H1 (cell line): ENCODE measurements at regions not wholly inside any gene's neighbourhood (a gene's known extent, or its start where the extent isn't known, plus 50 kb on each side); places are given as distances from the start of the nearest gene placed in this dataset.

Experiments
- CTCF ChIA-PET: fragments of 300-600 bp; sonication (Branson Sonifier 250); formaldehyde crosslinking; loops from one replicate; lab custom pipeline; 2021; ENCODE audit not compliant: partially characterized antibody; lab: Charles Lee
- POLR2A ChIA-PET: fragments of 300-600 bp; sonication (Branson Sonifier 250); formaldehyde crosslinking; loops from one replicate; lab custom pipeline; 2021; ENCODE audit warnings: inconsistent platforms; ENCODE audit not compliant: partially characterized antibody; lab: Charles Lee
- DNase-seq, 2 experiments: peaks; one replicate each; pipeline versions ENCODE4 v3.0.0 to v3.0.0-alpha.2; 2010 to 2022; ENCODE audit warnings: low spot score in 2 of 2, low read depth in 1 of 2, mixed read lengths in 1 of 2
- FAIRE-seq: peaks from 2 replicates; lab custom pipeline; 2011; peaks lifted over from hg19 to GRCh38; lab: Jason Lieb, UNC
- H2AFZ ChIP-seq: 2 replicates; pipeline ENCODE4 v1.8.1; 2012; ENCODE audit warnings: low read length, inconsistent platforms
- H2AK5ac ChIP-seq: 2 replicates; pipeline ENCODE4 v1.6.1; 2013; ENCODE audit warnings: low read depth, low read length
- H2BK120ac ChIP-seq: replicated peaks from 2 replicates; pipeline ENCODE3; 2013; ENCODE audit warnings: low read depth, low read length, inconsistent platforms
- H2BK12ac ChIP-seq: 2 replicates; pipeline ENCODE4 v1.6.1; 2013; ENCODE audit warnings: low read depth, low read length
- H2BK15ac ChIP-seq: 2 replicates; pipeline ENCODE4 v1.6.1; 2013; ENCODE audit warnings: low read length
- H2BK20ac ChIP-seq: 2 replicates; pipeline ENCODE4 v1.6.1; 2013; ENCODE audit warnings: low read length
- H2BK5ac ChIP-seq: 2 replicates; pipeline ENCODE4 v1.6.1; 2013; ENCODE audit warnings: low read depth, low read length
- H3K14ac ChIP-seq: 2 replicates; pipeline ENCODE4 v1.6.1; 2013; ENCODE audit warnings: inconsistent platforms; ENCODE audit not compliant: insufficient read length
- H3K18ac ChIP-seq: 2 replicates; pipeline ENCODE4 v1.6.1; 2013; ENCODE audit warnings: low read length; ENCODE audit errors: extremely low read depth
- H3K23ac ChIP-seq: 2 replicates; pipeline ENCODE4 v1.6.1; 2013; ENCODE audit warnings: inconsistent platforms; ENCODE audit not compliant: insufficient read length
- H3K23me2 ChIP-seq: 2 replicates; pipeline ENCODE4 v1.6.1; 2013; ENCODE audit warnings: low read depth, low read length
- H3K27ac ChIP-seq: 2 replicates; pipeline ENCODE4 v1.6.1; 2011; ENCODE audit warnings: low read depth, low read length, inconsistent platforms
- H3K27me3 ChIP-seq, 4 experiments: replicated peaks in 1 of 4; 1 replicate in 1 of 4; 2 replicates in 3 of 4; pipeline versions ENCODE4 v1.6.1 to v1.8.1; 2011 to 2013; ENCODE audit warnings: low read length in 3 of 4, mild to moderate bottlenecking in 3 of 4, inconsistent platforms in 2 of 4, mixed read lengths in 2 of 4, moderate library complexity in 1 of 4; ENCODE audit not compliant: control insufficient read depth in 3 of 4, insufficient read depth in 3 of 4; ENCODE audit errors: extremely low read depth in 1 of 4
- H3K36me3 ChIP-seq, 4 experiments: 2 replicates each; pipeline versions ENCODE4 v1.6.1 to v1.8.1; 2011 to 2013; ENCODE audit warnings: mild to moderate bottlenecking in 4 of 4, low read length in 3 of 4, moderate library complexity in 2 of 4, control low read depth in 1 of 4, inconsistent platforms in 1 of 4; ENCODE audit not compliant: insufficient read depth in 4 of 4, control insufficient read depth in 2 of 4
- H3K4ac ChIP-seq: replicated peaks from 2 replicates; pipeline ENCODE3; 2013; ENCODE audit warnings: low read length, low read depth, mixed read lengths, inconsistent platforms; ENCODE audit not compliant: insufficient read length
- H3K4me1 ChIP-seq, 4 experiments: replicated peaks in 1 of 4; 1 replicate in 1 of 4; 2 replicates in 3 of 4; pipeline versions ENCODE4 v1.6.1 to v1.8.1; 2011 to 2013; ENCODE audit warnings: low read length in 3 of 4, inconsistent platforms in 2 of 4, mixed read lengths in 1 of 4; ENCODE audit not compliant: insufficient read depth in 4 of 4, control insufficient read depth in 3 of 4
- H3K4me2 ChIP-seq, 2 experiments: 2 replicates each; pipeline versions ENCODE4 v1.6.1 to v1.8.1; 2011 to 2013; ENCODE audit warnings: low read depth in 2 of 2, low read length in 2 of 2, control low read depth in 1 of 2, inconsistent platforms in 1 of 2, mild to moderate bottlenecking in 1 of 2; ENCODE audit not compliant: insufficient read depth in 1 of 2
- H3K4me3 ChIP-seq, 4 experiments: fragments of 200-600, 300-600 bp in 1 of 4; sonication (generic), shearing (Covaris generic), sonication (Bioruptor Twin) in 1 of 4; 2 replicates each; pipeline versions ENCODE4 v1.5.1 to v1.8.1; 2011 to 2016; ENCODE audit warnings: low read length in 4 of 4, low read depth in 3 of 4, control low read depth in 2 of 4, inconsistent platforms in 2 of 4, mild to moderate bottlenecking in 2 of 4, mixed read lengths in 1 of 4, moderate library complexity in 1 of 4; ENCODE audit not compliant: insufficient read depth in 2 of 4; ENCODE audit errors: extremely low read depth in 1 of 4
- H3K56ac ChIP-seq: replicated peaks from 2 replicates; pipeline ENCODE3; 2013; ENCODE audit warnings: low read depth, mild to moderate bottlenecking, mixed read lengths, low read length, inconsistent platforms; ENCODE audit not compliant: insufficient read length
- H3K79me1 ChIP-seq: 2 replicates; pipeline ENCODE4 v1.6.1; 2013; ENCODE audit warnings: low read depth, low read length, control low read depth
- H3K79me2 ChIP-seq, 2 experiments: 2 replicates each; pipeline versions ENCODE4 v1.6.1 to v1.8.1; 2012 to 2013; ENCODE audit warnings: low read length in 2 of 2, mild to moderate bottlenecking in 2 of 2, inconsistent platforms in 1 of 2; ENCODE audit not compliant: insufficient read depth in 2 of 2, control insufficient read depth in 1 of 2
- H3K9ac ChIP-seq, 4 experiments: replicated peaks in 1 of 4; 1 replicate in 1 of 4; 2 replicates in 3 of 4; pipeline versions ENCODE4 v1.6.1 to v1.8.1; 2011 to 2013; ENCODE audit warnings: low read depth in 3 of 4, low read length in 3 of 4, control low read depth in 2 of 4, mild to moderate bottlenecking in 2 of 4, moderate library complexity in 2 of 4, inconsistent platforms in 1 of 4; ENCODE audit errors: extremely low read depth in 1 of 4
- H3K9me3 ChIP-seq, 2 experiments: 2 replicates each; pipeline versions ENCODE4 v1.6.1 to v1.8.1; 2012 to 2013; ENCODE audit warnings: mild to moderate bottlenecking in 2 of 2, moderate library complexity in 2 of 2, control low read depth in 1 of 2, inconsistent platforms in 1 of 2, low read depth in 1 of 2, low read length in 1 of 2, mixed read lengths in 1 of 2; ENCODE audit not compliant: insufficient read depth in 2 of 2
- H4K20me1 ChIP-seq, 2 experiments: replicated peaks in 1 of 2; 2 replicates each; pipeline versions ENCODE3 to v1.8.1; 2011 to 2013; ENCODE audit warnings: inconsistent platforms in 2 of 2, low read length in 2 of 2, mild to moderate bottlenecking in 1 of 2; ENCODE audit not compliant: insufficient read depth in 2 of 2, control insufficient read depth in 1 of 2
- H4K5ac ChIP-seq: 2 replicates; pipeline ENCODE4 v1.6.1; 2013; ENCODE audit warnings: low read length, low read depth, mixed read lengths, inconsistent platforms; ENCODE audit not compliant: insufficient read length
- H4K8ac ChIP-seq: 2 replicates; pipeline ENCODE4 v1.8.0; 2013; ENCODE audit warnings: mild to moderate bottlenecking, moderate library complexity, low read length, inconsistent platforms; ENCODE audit not compliant: insufficient read depth; ENCODE audit errors: extremely low read depth
- H4K91ac ChIP-seq: replicated peaks from 2 replicates; pipeline ENCODE3; 2013; ENCODE audit warnings: low read length, mixed read lengths, inconsistent platforms; ENCODE audit not compliant: insufficient read length
- ATF2 ChIP-seq: IDR thresholded peaks from 2 replicates; pipeline ENCODE4 v1.6.1; 2012; ENCODE audit warnings: low read length, inconsistent platforms
- BACH1 ChIP-seq: IDR thresholded peaks from 2 replicates; pipeline ENCODE4 v1.6.1; 2012; ENCODE audit warnings: low read length, improper control_type of control experiment
- CHD2 ChIP-seq: IDR thresholded peaks from 2 replicates; pipeline ENCODE4 v1.6.1; 2012; ENCODE audit warnings: low read length, improper control_type of control experiment
- CTCF ChIP-seq, 3 experiments: IDR thresholded peaks; 1 replicate in 2 of 3; 2 replicates in 1 of 3; pipeline versions ENCODE4 v1.5.1 to v1.6.1; 2011; ENCODE audit warnings: low read length in 3 of 3, mild to moderate bottlenecking in 3 of 3, inconsistent platforms in 2 of 3, low read depth in 1 of 3, moderate library complexity in 1 of 3; ENCODE audit not compliant: insufficient read depth in 1 of 3; ENCODE audit errors: control extremely low read depth in 1 of 3
- KDM5A ChIP-seq: fragments of 200-600 bp; IDR thresholded peaks from 2 replicates; pipeline ENCODE4 v1.7.1; 2012; ENCODE audit warnings: mild to moderate bottlenecking, low read length, inconsistent platforms, mixed read lengths
- NANOG ChIP-seq: IDR thresholded peaks from 2 replicates; pipeline ENCODE4 v1.6.1; 2011; ENCODE audit warnings: low read length, low read depth, mild to moderate bottlenecking, inconsistent platforms; ENCODE audit not compliant: insufficient read depth, poor library complexity, severe bottlenecking
- NRF1 ChIP-seq: IDR thresholded peaks from 2 replicates; pipeline ENCODE4 v1.6.1; 2011; ENCODE audit warnings: mild to moderate bottlenecking, low read depth, low read length, improper control_type of control experiment
- POLR2AphosphoS5 ChIP-seq: IDR thresholded peaks from 2 replicates; pipeline ENCODE4 v1.6.1; 2011; ENCODE audit warnings: low read depth, low read length
- RAD21 ChIP-seq, 2 experiments: IDR thresholded peaks in 1 of 2; conservative IDR thresholded peaks in 1 of 2; 2 replicates each; pipeline ENCODE4 v1.6.1; 2011; ENCODE audit warnings: low read depth in 2 of 2, low read length in 2 of 2, improper control_type of control experiment in 1 of 2, inconsistent platforms in 1 of 2, mild to moderate bottlenecking in 1 of 2, moderate library complexity in 1 of 2
- SRF ChIP-seq: IDR thresholded peaks from 2 replicates; pipeline ENCODE4 v1.6.1; 2011; ENCODE audit warnings: mild to moderate bottlenecking, low read depth, low read length, moderate library complexity
- WGBS, 2 experiments: shearing (Covaris generic) in 1 of 2; methylation state at CpG; one replicate each; pipeline versions ENCODE4 v1.1.6 to v1.1.7; 2013 to 2015; ENCODE audit warnings: low lambda C conversion rate in 2 of 2, mixed read lengths in 2 of 2, inconsistent platforms in 1 of 2, low coverage in 1 of 2, missing lambda C conversion rate in 1 of 2; ENCODE audit not compliant: insufficient replicate concordance in 2 of 2, insufficient coverage in 1 of 2, insufficient read length in 1 of 2; ENCODE audit errors: extremely low coverage in 1 of 2, missing lambda C conversion rate in 1 of 2; 5-methylcytosine and 5-hydroxymethylcytosine counted together

- H3K27me3 ChIP-seq, result no peaks in the 10 kb centered on the region
- no peaks in the 10 kb centered on the region for H3K79me2 ChIP-seq
- H3K23ac ChIP-seq, result no peak overlapping the region
- no peak overlapping the region for H4K5ac ChIP-seq
- no peak overlapping the region for H3K27ac ChIP-seq
- POLR2A ChIA-PET, result no interaction called here
- no peaks in the 10 kb centered on the region for H3K79me1 ChIP-seq
- H4K8ac ChIP-seq, result no peak overlapping the region
- no peak overlapping the region for H2BK5ac ChIP-seq
- DNase-seq (no peak), FAIRE-seq (no peak)
- no peak overlapping the region for H2BK20ac ChIP-seq
- H3K4me1 ChIP-seq, result no peaks in the 10 kb centered on the region
- CTCF ChIA-PET, result no interaction called here
- no peak overlapping the region for H3K56ac ChIP-seq
- WGBS, 2 experiments, result 92% methylated on average over 4 of the region's 4 CpGs; no CpG with 5 or more reads in 1 of the 2 experiments
- H2BK15ac ChIP-seq, result no peak overlapping the region
- H3K9ac ChIP-seq, result no peak overlapping the region
- H2AFZ ChIP-seq, result no peak overlapping the region
- H4K91ac ChIP-seq, result no peak overlapping the region
- no peak overlapping the region for H3K18ac ChIP-seq
- no peak overlapping the region for H2BK12ac ChIP-seq
- H3K4me3 ChIP-seq, result no peak overlapping the region
- no peak overlapping the region for H3K4me2 ChIP-seq
- no peaks in the 10 kb centered on the region for H3K9me3 ChIP-seq
- H4K20me1 ChIP-seq, result no peaks in the 10 kb centered on the region
- no peak overlapping the region for H2BK120ac ChIP-seq
- no peak overlapping the region for H3K4ac ChIP-seq
- no peak overlapping the region for H3K14ac ChIP-seq
- no peaks in the 10 kb centered on the region for H3K36me3 ChIP-seq
- H2AK5ac ChIP-seq, result no peak overlapping the region
- no peaks in the 10 kb centered on the region for H3K23me2 ChIP-seq
- no peak for TF ChIP-seq CTCF (IDR thresholded peaks at IDR 0.05; ENCODE audit: control extremely low read depth in 1 of 3, insufficient read depth in 1 of 3, low read depth in 1 of 3, low read length in 3 of 3)
- TF ChIP-seq NANOG, result no peak
- TF ChIP-seq SRF, result no peak
- TF ChIP-seq RAD21 (IDR thresholded peaks at IDR 0.05 in 1 of 2, conservative IDR thresholded peaks at IDR 0.05 in 1 of 2; ENCODE audit: low read depth in 2 of 2, low read length in 2 of 2), result no peak
- TF ChIP-seq POLR2AphosphoS5, result no peak
- no peak for TF ChIP-seq CHD2
- TF ChIP-seq BACH1, result no peak
- no peak for TF ChIP-seq ATF2
- no peak for TF ChIP-seq KDM5A
- TF ChIP-seq NRF1, result no peak
These were observed 1504.4 kb upstream of the CADM2 start for GRCh38 chr3:83454353-83454752.
